ENCODE measurements at regions not wholly inside any gene's neighbourhood (a gene's known extent, or its start where the extent isn't known, plus 50 kb on each side); places are given as distances from the start of the nearest gene placed in this dataset.
"Not testable (repeated sequence)": the region's sequence is repeated elsewhere in the genome, so short reads cannot be mapped to it uniquely, and the experiment has no call there.

- H3K4me3 ChIP-seq, result peak overlapping the region in 1 of 3 donors; percentile 77
These were observed 69.2 kb upstream of the SSBP3 start for GRCh38 chr1:54475357-54475881.

GRCh38 chr1:54474310-54475251 is 68.4 kb upstream of the SSBP3 start:
- Histone ChIP-seq H3K4me3 (peak overlapping the region; percentile 29 to 77 (median 56)), H3K36me3 (no peaks in the 10 kb centered on the region), H3K4me1 (peaks cover 3 to 5% of the 10 kb centered on the region in 2 donors), H3K27me3 (no peaks in the 10 kb centered on the region), H3K9me3 (no peaks in the 10 kb centered on the region), H3K27ac (peak overlapping the region in 1 of 2 donors; percentile 4)
- TF ChIP-seq POLR2A (IDR thresholded peaks at IDR 0.05) (no peak), POLR2AphosphoS5 (IDR thresholded peaks at IDR 0.05) (no peak), CTCF (IDR thresholded peaks at IDR 0.05) (no peak)
- intact Hi-C loops (cut with DNase I; ENCODE audit: low total_unique reads), result no loop called here
- no peak for DNase-seq (ENCODE audit: low spot score in 2 of 2)

More at GRCh38 chr1:54475357-54475881, 69.2 kb upstream of the SSBP3 start:
- H3K27ac ChIP-seq, result no peak overlapping the region
- no peaks in the 10 kb centered on the region for H3K9me3 ChIP-seq
- H3K27me3 ChIP-seq, result no peaks in the 10 kb centered on the region
- peaks cover 3 to 5% of the 10 kb centered on the region in 2 donors for H3K4me1 ChIP-seq
- DNase-seq (ENCODE audit: low spot score in 2 of 2), result no peak
- TF ChIP-seq POLR2AphosphoS5 (IDR thresholded peaks at IDR 0.05) (no peak), POLR2A (IDR thresholded peaks at IDR 0.05) (no peak), CTCF (IDR thresholded peaks at IDR 0.05) (no peak)
- intact Hi-C loops (cut with DNase I; ENCODE audit: low total_unique reads), result no loop called here
- H3K36me3 ChIP-seq, result no peaks in the 10 kb centered on the region

GRCh38 chr1:54471588-54471987 is 65.4 kb upstream of the SSBP3 start:
- no peaks in the 10 kb centered on the region for H3K36me3 ChIP-seq
- no peak overlapping the region for H3K27ac ChIP-seq
- H3K4me1 ChIP-seq, result peaks cover 3 to 5% of the 10 kb centered on the region in 2 donors
- H3K4me3 ChIP-seq, result no peak overlapping the region
- no peak for DNase-seq (ENCODE audit: low spot score in 2 of 2)
- H3K27me3 ChIP-seq, result no peaks in the 10 kb centered on the region
- TF ChIP-seq CTCF (IDR thresholded peaks at IDR 0.05) (no peak), POLR2A (IDR thresholded peaks at IDR 0.05) (no peak), POLR2AphosphoS5 (IDR thresholded peaks at IDR 0.05) (no peak)
- H3K9me3 ChIP-seq, result no peaks in the 10 kb centered on the region
- intact Hi-C loops (cut with DNase I; ENCODE audit: low total_unique reads), result no loop called here

- DNase-seq (ENCODE audit: low spot score in 2 of 2); H3K9me3 ChIP-seq; intact Hi-C loops (cut with DNase I; ENCODE audit: low total_unique reads); H3K4me3 ChIP-seq; H3K4me1 ChIP-seq; H3K27ac ChIP-seq; H3K27me3 ChIP-seq; H3K36me3 ChIP-seq: not testable (repeated sequence)
These were observed 63.2 kb upstream of the SSBP3 start for GRCh38 chr1:54469444-54469843.

GRCh38 chr1:54468288-54469084 is 62.3 kb upstream of the SSBP3 start:
- DNase-seq (ENCODE audit: low spot score in 2 of 2); H3K27ac ChIP-seq; H3K36me3 ChIP-seq; H3K4me3 ChIP-seq; H3K9me3 ChIP-seq; intact Hi-C loops (cut with DNase I; ENCODE audit: low total_unique reads); H3K27me3 ChIP-seq; H3K4me1 ChIP-seq: not testable (repeated sequence)
